Endothelial cell of umbilical vein (primary cell): ENCODE measurements at regions not wholly inside any gene's neighbourhood (a gene's known extent, or its start where the extent isn't known, plus 50 kb on each side); places are given as distances from the start of the nearest gene placed in this dataset.

Experiments used
- BruUV-seq: library from RNA; stranded (reverse); fragments of 400-500 nt; replicated peaks from 2 replicates; lab custom pipeline; 2021; lab: Mats Ljungman, UMichigan
- CTCF ChIA-PET: fragments of 300-600, 350-600 bp; sonication (Branson Sonifier 250); formaldehyde crosslinking; loops from one replicate; lab custom pipeline; 2021; ENCODE audit warnings: antibody characterized with exemption, inconsistent platforms; lab: Charles Lee
- POLR2A ChIA-PET: fragments of 300-600, 350-600 bp; sonication (Branson Sonifier 250); formaldehyde crosslinking; loops from one replicate; lab custom pipeline; 2021; ENCODE audit warnings: antibody characterized with exemption, inconsistent platforms; lab: Charles Lee
- DNase-seq: peaks from one replicate; pipeline ENCODE4 v3.0.0-alpha.2; 2011; ENCODE audit warnings: low read depth, low spot score
- FAIRE-seq: peaks from 2 replicates; lab custom pipeline; 2011; peaks lifted over from hg19 to GRCh38; lab: Jason Lieb, UNC
- H2AFZ ChIP-seq: 2 replicates; pipeline ENCODE4 v1.6.0; 2012; ENCODE audit warnings: low read depth, low read length, control low read depth, inconsistent platforms
- H3K27ac ChIP-seq: 2 replicates; pipeline ENCODE4 v1.5.1; 2011; ENCODE audit warnings: low read depth, mild to moderate bottlenecking, control low read depth, low read length, moderate library complexity; ENCODE audit not compliant: insufficient read depth
- H3K27me3 ChIP-seq, 2 experiments: 2 replicates each; pipeline versions ENCODE4 v1.6.0 to v1.6.1; 2011; ENCODE audit warnings: low read length in 2 of 2, mixed read lengths in 1 of 2; ENCODE audit not compliant: control insufficient read depth in 2 of 2, insufficient read depth in 2 of 2
- H3K36me3 ChIP-seq, 2 experiments: 2 replicates in 1 of 2; 3 replicates in 1 of 2; pipeline ENCODE4 v1.5.1; 2011; ENCODE audit warnings: low read length in 2 of 2, mild to moderate bottlenecking in 1 of 2, moderate library complexity in 1 of 2; ENCODE audit not compliant: control insufficient read depth in 2 of 2, insufficient read depth in 2 of 2; ENCODE audit errors: extremely low read depth in 1 of 2
- H3K4me1 ChIP-seq: 3 replicates; pipeline ENCODE4 v1.5.1; 2011; ENCODE audit warnings: mild to moderate bottlenecking, low read length; ENCODE audit not compliant: control insufficient read depth, insufficient read depth; ENCODE audit errors: extremely low read depth
- H3K4me2 ChIP-seq: 2 replicates; pipeline ENCODE4 v1.6.1; 2011; ENCODE audit warnings: low read length, control low read depth, mixed read lengths; ENCODE audit not compliant: insufficient read depth
- H3K4me3 ChIP-seq, 3 experiments: fragments of 200-600 bp in 1 of 3; sonication (generic), shearing (Covaris generic) in 1 of 3; replicated peaks in 1 of 3; 2 replicates each; pipeline ENCODE4 v1.5.1; 2011 to 2016; ENCODE audit warnings: control low read depth in 3 of 3, low read length in 3 of 3, mild to moderate bottlenecking in 2 of 3, inconsistent platforms in 1 of 3, low read depth in 1 of 3, moderate library complexity in 1 of 3; ENCODE audit not compliant: insufficient read depth in 1 of 3
- H3K79me2 ChIP-seq: 2 replicates; pipeline ENCODE4 v1.6.0; 2012; ENCODE audit warnings: low read length, inconsistent platforms; ENCODE audit not compliant: control insufficient read depth, insufficient read depth
- H3K9ac ChIP-seq: replicated peaks from 2 replicates; pipeline ENCODE3; 2011; ENCODE audit warnings: low read length, control low read depth; ENCODE audit not compliant: insufficient read depth; ENCODE audit errors: extremely low read depth
- H3K9me1 ChIP-seq: replicated peaks from 3 replicates; pipeline ENCODE4 v1.6.0; 2011; ENCODE audit warnings: mild to moderate bottlenecking, low read length; ENCODE audit not compliant: control insufficient read depth, insufficient read depth; ENCODE audit errors: extremely low read depth
- H3K9me3 ChIP-seq: replicated peaks from 2 replicates; pipeline ENCODE4 v1.5.1; 2012; ENCODE audit warnings: low read length, inconsistent platforms; ENCODE audit not compliant: control insufficient read depth, insufficient read depth
- H4K20me1 ChIP-seq: replicated peaks from 2 replicates; pipeline ENCODE3; 2011; ENCODE audit warnings: mild to moderate bottlenecking, low read length; ENCODE audit not compliant: control insufficient read depth, insufficient read depth; ENCODE audit errors: extremely low read depth
- EZH2 ChIP-seq: IDR thresholded peaks from 2 replicates; pipeline ENCODE4 v1.6.1; 2012; ENCODE audit warnings: borderline replicate concordance, low read depth, mild to moderate bottlenecking, moderate library complexity, low read length, inconsistent platforms; ENCODE audit not compliant: severe bottlenecking
- FOS ChIP-seq: IDR thresholded peaks from 2 replicates; pipeline ENCODE4 v1.6.1; 2011; ENCODE audit warnings: mild to moderate bottlenecking, low read length, moderate library complexity, borderline replicate concordance; ENCODE audit not compliant: insufficient read depth
- GATA2 ChIP-seq: IDR thresholded peaks from 2 replicates; pipeline ENCODE4 v1.7.0; 2011; ENCODE audit warnings: low read depth, mild to moderate bottlenecking, moderate library complexity, mixed read lengths, low read length; ENCODE audit not compliant: insufficient read length, insufficient read depth
- JUN ChIP-seq: IDR thresholded peaks from 2 replicates; pipeline ENCODE4 v1.6.1; 2011; ENCODE audit warnings: borderline replicate concordance, low read depth; ENCODE audit not compliant: insufficient read length, insufficient read depth
- MYC ChIP-seq: IDR thresholded peaks from one replicate; pipeline ENCODE4 v1.6.1; 2011; ENCODE audit warnings: mild to moderate bottlenecking, low read depth, low read length
- POLR2A ChIP-seq: IDR thresholded peaks from 2 replicates; pipeline ENCODE4 v1.6.1; 2012; ENCODE audit warnings: low read depth, mild to moderate bottlenecking, control low read depth, low read length
- POLR2AphosphoS5 ChIP-seq: IDR thresholded peaks from 2 replicates; pipeline ENCODE4 v1.6.1; 2012; ENCODE audit warnings: low read depth, mild to moderate bottlenecking, control low read depth, low read length, moderate library complexity; ENCODE audit not compliant: insufficient read depth
- dilution Hi-C: fragments of 300-500 bp; cut with MboI; formaldehyde crosslinking; loops from one replicate; pipeline ENCODE4 v1.15.0; 2019; ENCODE audit warnings: low sequenced_read_pairs; ENCODE audit not compliant: extremely low pct_ligation_motif_present
- intact Hi-C: fragments of 100-400 bp; cut with micrococcal nuclease; formaldehyde crosslinking; loops from one replicate; pipeline ENCODE4 v1.10.0; 2022
- TF ChIP-seq, protein P1 (sequence below), 2 donors: IDR thresholded peaks; 1 replicate in 1 of 2; 2 replicates in 1 of 2; pipeline ENCODE4 v1.5.1; 2011; ENCODE audit warnings: low read length in 2 of 2, mild to moderate bottlenecking in 2 of 2, moderate library complexity in 2 of 2, control low read depth in 1 of 2, inconsistent platforms in 1 of 2, low read depth in 1 of 2; ENCODE audit not compliant: insufficient read depth in 1 of 2; ENCODE audit errors: extremely low read depth in 1 of 2
- TF ChIP-seq, protein P2 (sequence below): IDR thresholded peaks from 2 replicates; pipeline ENCODE4 v1.6.1; 2011; ENCODE audit not compliant: insufficient read depth, insufficient read length

DNA sequence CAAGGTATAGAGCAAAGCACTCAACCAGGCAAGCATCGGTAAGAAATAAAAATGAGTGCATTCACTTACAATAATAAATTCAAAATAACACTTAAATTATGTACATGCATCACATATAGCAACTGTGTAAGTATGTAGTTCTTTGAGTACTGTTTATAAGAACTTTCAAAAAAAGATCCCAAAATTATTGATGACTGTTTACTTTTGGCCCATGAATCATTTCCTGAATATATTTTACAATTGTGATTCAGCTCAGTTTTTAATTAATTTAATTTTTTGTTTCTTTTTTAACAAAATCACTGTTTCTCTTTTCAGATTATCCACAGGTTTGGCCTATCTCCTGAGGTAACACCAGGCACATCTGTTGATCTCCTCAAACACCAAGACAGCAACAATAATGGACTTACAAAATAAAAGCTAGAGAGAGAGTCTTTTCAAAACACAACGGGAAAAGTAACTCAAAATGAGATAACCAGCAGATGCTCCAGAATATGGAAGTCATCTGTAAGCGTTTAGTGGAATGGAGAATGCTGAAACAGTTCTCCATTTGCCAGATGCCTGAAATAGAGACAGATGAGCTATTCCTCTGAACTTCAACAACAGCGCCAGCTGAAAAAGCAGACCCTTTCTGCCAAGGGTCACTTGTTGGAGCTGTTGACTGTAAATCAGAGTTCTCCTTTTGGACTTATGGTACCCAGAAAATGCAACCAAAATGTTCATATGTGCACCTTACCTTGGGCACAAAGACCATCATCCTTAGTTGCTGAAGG is 348.6 kb upstream of the RGMB start:
- intact Hi-C loops, result no loop called here
- dilution Hi-C loops, result no loop called here
- Histone ChIP-seq H4K20me1 (no peaks in the 10 kb centered on the region), H3K9ac (no peak overlapping the region), H3K4me1 (peaks cover 2% of the 10 kb centered on the region), H3K36me3 (no peaks in the 10 kb centered on the region), H3K9me3 (no peaks in the 10 kb centered on the region), H3K79me2 (no peaks in the 10 kb centered on the region), H3K27me3 (no peaks in the 10 kb centered on the region), H3K4me2 (no peak overlapping the region), H3K27ac (no peak overlapping the region), H3K4me3 (no peak overlapping the region), H2AFZ (no peak overlapping the region), H3K9me1 (no peaks in the 10 kb centered on the region)
- FAIRE-seq (no peak), DNase-seq (no peak)
- TF ChIP-seq FOS (peak; percentile 13), MYC (no peak), POLR2AphosphoS5 (no peak)
- no TSS peak for BruUV-seq
- ChIA-PET POLR2A (no interaction called here), CTCF (no interaction called here)

DNA sequence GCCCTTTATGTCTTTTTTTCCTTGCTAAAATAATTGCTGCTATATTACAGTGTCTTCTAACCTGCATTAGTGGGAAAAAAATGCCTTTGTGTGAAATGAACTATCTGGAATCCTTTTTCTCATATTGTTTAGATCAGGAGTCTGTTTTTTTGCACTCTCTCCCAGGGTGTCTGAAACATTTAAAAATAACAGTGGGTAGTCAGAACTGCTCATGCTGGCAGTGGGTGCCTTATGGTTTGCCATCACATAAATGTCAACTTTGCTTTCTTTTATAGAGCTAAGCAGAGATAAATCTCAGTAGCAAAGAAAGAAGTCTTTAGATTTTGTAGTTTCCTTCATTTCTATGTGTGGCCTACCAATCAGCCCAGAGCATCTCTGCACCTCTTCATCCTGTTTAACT is 347.8 kb upstream of the RGMB start:
- FAIRE-seq (no peak), DNase-seq (no peak)
- no peaks in the 10 kb centered on the region for H3K79me2 ChIP-seq
- no peaks in the 10 kb centered on the region for H3K27me3 ChIP-seq
- TF ChIP-seq, protein P1, sequence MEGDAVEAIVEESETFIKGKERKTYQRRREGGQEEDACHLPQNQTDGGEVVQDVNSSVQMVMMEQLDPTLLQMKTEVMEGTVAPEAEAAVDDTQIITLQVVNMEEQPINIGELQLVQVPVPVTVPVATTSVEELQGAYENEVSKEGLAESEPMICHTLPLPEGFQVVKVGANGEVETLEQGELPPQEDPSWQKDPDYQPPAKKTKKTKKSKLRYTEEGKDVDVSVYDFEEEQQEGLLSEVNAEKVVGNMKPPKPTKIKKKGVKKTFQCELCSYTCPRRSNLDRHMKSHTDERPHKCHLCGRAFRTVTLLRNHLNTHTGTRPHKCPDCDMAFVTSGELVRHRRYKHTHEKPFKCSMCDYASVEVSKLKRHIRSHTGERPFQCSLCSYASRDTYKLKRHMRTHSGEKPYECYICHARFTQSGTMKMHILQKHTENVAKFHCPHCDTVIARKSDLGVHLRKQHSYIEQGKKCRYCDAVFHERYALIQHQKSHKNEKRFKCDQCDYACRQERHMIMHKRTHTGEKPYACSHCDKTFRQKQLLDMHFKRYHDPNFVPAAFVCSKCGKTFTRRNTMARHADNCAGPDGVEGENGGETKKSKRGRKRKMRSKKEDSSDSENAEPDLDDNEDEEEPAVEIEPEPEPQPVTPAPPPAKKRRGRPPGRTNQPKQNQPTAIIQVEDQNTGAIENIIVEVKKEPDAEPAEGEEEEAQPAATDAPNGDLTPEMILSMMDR (IDR thresholded peaks at IDR 0.05; ENCODE audit: extremely low read depth in 1 of 2, insufficient read depth in 1 of 2, low read depth in 1 of 2, low read length in 2 of 2), result no peak
- TF ChIP-seq POLR2A (no peak), JUN (no peak), EZH2 (no peak), GATA2 (no peak), MYC (no peak), FOS (no peak), POLR2AphosphoS5 (no peak)
- TF ChIP-seq, protein P2, sequence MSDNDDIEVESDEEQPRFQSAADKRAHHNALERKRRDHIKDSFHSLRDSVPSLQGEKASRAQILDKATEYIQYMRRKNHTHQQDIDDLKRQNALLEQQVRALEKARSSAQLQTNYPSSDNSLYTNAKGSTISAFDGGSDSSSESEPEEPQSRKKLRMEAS, result no peak
- no peak overlapping the region for H2AFZ ChIP-seq
- dilution Hi-C loops, result no loop called here
- H3K36me3 ChIP-seq, result no peaks in the 10 kb centered on the region
- no peaks in the 10 kb centered on the region for H3K9me3 ChIP-seq
- no peak overlapping the region for H3K9ac ChIP-seq
- H4K20me1 ChIP-seq, result no peaks in the 10 kb centered on the region
- ChIA-PET POLR2A (no interaction called here), CTCF (no interaction called here)
- peaks cover 2% of the 10 kb centered on the region for H3K4me1 ChIP-seq
- no TSS peak for BruUV-seq
- H3K4me3 ChIP-seq, result no peak overlapping the region
- intact Hi-C loops, result no loop called here
- H3K27ac ChIP-seq, result no peak overlapping the region
- no peaks in the 10 kb centered on the region for H3K9me1 ChIP-seq
- H3K4me2 ChIP-seq, result no peak overlapping the region
